GM21447 (cell line): ENCODE measurements at regions not wholly inside any gene's neighbourhood (a gene's known extent, or its start where the extent isn't known, plus 50 kb on each side); places are given as distances from the start of the nearest gene placed in this dataset.
"Not testable (repeated sequence)": the region's sequence is repeated elsewhere in the genome, so short reads cannot be mapped to it uniquely, and the experiment has no call there.

Source experiments
- ATAC-seq: cut with Tn5 transposase; IDR thresholded peaks from one replicate; pipeline ENCODE4 v1.9.1; 2021; ENCODE audit not compliant: unreplicated experiment

DNA sequence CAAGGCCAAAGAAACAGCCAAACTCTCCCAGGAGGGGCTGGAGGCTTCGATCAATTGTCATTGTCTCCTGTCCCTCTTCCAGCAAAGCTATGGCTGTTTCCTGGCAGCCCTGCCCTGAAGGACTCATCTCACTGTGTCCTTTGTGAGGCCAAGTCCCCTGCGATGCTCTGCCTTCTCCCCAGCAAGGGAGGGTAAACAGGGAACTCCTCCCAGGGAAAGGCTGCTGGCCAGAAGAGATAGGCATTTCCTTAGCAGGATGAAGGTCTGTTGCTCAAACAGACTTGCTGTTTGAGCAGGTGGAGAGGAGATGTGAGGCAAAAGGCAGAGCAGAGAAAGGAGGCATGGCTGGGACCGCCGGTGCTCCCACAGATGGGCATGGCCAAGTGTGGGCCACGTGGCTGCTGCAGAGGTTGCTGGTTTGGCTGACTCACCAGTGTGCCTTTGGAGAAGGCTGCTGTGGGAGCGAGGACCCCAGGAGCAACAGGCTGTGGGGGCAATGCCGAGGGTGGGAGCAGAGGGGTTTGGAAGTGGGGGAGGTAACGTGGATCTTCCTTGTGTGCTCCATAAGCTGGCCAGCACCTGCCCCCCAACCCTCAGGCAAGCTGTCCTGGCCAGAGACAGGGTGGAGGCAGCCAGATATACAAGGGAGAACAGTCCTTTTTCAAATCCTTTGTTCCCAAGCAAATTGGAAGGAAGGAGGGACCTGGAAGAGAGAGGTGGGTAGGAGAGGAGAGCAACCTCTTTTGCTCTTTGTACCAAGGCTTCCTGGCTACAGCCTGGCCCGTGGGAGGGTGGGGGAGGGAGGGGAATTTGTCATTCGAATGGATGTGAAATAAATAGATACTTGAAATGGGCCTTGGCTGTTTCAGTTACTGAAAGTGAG, 449.8 kb downstream of the SIPA1L2 start:
- no peak for ATAC-seq

DNA sequence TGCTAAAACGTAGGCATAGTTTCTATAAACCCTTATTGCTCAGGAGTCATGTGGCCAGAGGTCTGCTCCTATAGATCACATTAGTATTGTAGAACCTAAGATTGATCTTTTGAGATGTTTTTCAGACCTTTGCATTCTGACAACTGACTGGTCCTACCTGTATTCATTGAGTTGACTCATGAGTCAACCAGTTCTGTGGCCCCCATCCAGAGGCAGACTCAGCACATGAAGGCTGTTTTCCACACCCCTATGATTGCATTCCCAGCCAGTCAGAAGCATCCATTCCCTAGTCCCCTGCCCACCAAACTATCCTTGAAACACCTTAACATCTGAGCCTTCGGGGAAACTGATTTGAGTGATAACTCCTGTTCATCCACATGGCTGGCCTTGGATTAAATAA, 451.7 kb downstream of the SIPA1L2 start:
- no peak for ATAC-seq

DNA sequence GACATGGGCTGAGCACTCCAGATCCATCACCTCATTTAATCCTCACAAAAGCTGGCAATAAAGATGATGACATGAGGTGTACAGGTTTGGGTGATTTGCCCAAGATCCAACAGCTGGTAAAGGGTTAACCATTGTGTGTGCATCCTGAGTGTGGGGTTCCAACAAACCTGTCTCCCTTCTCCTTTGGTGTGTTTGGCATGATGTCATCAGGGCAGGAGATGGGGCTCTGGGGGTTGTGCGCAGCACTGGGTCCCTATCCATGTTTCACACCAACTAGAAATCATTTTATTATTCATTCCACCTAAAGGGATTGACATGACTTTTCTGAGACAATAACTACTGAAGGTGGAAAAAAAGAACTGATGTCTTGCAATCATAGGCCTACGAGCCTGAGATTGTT, 452.5 kb downstream of the SIPA1L2 start:
- ATAC-seq: no peak

DNA sequence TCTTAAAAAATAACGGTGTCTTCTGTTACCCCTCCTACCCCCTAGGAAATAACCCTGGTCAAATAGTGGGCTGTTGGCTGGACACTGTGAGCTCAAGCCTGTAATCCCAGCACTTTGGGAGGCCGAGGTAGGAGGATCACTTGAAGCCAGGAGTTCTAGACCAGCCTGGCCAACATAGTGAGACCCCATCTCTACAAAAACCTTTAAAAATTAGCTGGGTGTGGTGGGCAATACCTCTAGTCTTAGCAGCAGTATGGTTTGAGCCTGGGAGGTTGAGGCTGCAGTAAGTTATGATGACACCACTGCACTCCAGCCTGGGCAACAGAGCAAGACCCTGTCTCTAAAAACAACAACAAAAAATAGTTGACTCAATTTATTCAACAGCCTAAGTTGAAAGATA, 453.7 kb downstream of the SIPA1L2 start:
- no peak for ATAC-seq

DNA sequence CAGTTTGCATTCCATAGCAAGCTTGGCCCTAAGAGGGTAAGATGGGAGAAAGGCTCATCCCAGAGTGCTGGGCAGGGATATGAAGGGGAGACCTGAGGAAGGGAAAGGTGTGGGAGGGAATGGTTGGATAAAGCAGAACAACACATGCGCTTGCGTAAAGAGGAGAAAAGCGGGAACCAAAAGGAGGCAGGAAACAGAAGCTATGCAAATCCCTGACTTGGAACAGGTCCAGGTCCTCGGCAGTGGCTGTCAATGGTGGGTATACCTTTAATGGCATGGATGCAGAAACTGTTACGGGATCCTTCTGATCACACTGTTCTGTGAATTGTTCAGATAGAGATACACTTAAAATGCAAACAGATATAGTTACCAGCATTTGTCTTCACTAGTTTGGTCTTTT, 455.6 kb downstream of the SIPA1L2 start:
- ATAC-seq: no peak

DNA sequence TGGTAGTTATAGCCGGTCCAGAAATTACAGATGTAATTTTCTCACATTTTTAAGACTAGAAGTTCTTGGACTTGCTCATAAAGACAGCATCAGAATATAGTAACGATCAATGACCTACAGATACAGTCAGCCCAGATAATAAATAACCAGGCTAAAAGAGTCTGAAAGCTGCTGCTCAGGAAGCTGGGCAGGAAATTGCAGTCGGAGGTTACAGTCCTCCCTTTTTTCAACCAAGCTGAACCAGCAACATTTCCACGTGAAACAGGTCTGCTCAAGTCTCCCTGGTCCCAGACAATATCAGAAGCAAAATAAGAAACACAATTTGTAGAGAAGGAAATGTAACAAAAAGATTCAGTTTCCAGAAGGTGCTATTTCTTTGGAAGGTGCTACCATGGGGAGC, 457.4 kb downstream of the SIPA1L2 start:
- no peak for ATAC-seq

DNA sequence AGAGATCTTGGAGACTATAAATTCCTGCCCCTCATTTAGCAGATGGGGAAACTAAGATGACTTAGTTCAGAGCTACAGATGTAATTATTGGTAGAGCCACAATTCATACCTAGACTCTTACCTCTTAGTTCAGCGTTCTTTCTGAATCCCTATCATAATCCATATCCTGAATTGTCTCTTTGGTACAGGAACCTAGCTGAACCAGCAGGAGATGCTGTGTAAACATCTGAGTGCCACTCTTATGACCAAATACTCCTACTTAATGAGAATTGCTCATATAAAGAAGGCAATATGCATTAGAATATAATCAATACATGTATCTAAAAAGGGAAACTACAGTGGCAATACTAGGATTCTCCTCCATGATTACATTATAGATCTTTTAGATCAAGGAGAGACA, 459.0 kb downstream of the SIPA1L2 start:
- ATAC-seq: no peak

DNA sequence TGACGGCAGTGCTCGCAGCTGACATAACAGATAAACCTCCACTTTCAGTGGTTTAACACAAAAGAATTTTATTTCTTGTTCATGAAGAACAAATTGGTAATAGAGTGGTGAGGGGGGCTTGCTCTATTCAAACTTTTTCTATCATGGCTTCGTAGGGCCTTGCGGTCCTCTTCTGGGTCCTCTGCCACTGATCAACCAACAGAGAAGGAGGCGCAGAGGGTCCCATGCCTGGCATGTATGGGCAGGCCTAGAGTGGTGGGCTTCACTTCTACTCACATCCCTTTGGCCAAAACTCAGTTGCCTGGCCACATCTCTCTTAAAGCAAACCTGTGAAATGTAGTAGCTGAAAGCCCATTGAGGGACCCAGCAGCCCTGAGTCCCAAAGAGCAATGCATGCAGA, 460.5 kb downstream of the SIPA1L2 start:
- ATAC-seq: no peak

DNA sequence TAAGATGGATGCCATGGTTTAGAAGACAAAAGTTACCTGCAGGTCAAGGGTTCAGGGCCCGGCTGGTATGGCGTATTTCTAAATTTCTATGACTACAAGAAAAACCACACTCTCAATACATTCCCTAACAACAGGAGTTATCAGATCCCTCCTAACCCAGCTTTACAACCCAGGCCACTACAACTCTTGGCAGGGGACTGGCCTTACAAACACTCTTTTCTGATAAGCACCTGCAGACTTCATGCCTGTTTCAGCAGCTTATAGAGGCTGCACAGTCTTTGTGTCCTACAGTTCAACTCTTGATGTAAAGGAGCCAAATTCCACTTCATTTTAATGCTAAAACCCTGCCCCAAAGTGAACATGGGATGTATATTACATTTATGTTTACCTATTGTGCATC, 461.4 kb downstream of the SIPA1L2 start:
- no peak for ATAC-seq

DNA sequence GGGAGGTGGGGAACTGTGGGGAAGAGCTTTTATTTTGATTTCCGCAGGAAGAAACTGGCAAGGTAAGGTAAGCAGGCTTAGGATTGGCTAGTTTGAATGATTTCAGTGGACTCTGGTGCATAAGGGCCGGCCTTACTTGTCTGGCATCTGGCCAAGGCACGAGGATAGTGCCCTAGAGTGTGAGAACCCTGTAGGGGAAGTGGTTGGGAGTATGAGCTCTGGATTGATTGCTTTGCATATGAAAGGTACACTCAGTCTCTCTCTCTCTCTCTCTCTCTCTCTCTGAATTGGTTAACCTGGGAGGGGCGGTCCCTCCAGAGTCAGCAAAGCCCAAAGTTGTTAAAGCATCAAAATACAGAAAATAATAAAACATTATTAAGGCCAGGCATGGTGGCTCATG, 463.0 kb downstream of the SIPA1L2 start:
- ATAC-seq: no peak

DNA sequence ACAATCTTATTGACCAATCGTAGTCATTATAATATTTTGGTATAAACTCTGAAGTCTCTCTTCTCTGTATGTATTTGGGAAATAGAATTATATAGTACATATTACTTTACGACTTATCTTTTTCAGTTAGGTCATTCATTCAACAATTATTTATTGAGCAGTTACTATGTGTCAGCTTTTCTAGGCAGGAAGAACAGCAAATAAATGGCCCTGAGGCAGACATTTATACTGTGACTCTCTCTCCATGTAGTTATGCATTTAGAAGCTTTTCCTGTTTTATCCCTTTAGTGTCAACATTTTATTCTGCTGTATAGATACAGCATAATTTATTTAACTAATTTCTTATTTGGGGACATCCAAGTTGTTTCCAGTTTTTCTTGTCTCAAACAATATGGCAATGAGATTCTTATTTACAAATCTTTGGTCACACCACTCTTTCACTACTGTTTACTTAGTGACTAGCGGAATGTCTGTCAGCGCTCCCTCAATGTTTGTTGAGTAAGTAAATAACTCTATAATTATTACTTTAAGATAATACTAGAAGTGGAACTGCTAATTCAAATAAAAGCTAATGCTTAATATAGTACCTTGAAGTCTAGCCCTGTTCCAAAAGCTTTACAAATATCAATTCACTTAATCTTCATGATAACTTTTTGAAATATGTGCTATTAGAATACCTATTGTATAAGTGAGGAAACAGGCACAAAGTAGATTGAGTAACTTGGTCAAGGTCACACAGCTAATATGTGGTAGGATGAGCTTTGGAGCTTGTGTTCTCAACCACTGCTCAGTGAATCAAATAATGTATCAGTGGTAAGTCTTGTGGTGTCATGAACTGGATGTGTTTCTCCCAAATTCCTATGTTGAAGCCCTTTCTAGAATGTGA, 465.6 kb downstream of the SIPA1L2 start:
- no peak for ATAC-seq

DNA sequence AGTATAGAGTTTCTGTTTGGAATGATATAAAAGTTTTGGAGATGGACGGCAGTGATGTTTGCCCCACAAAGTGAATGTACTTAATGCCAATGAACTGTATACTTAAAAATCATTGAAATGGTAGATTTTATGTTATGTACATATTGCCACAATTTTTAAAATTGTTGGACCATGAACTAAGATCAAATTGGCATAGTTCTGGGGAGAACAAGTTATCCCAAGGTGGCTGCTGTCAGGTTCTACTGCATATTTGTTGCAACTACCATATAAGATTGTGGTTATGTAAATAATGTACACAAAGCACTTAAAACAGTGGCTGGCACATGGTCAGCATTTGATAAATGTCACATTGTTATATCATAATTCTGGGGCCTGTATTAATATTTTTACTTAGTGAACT, 466.4 kb downstream of the SIPA1L2 start:
- ATAC-seq: no peak

DNA sequence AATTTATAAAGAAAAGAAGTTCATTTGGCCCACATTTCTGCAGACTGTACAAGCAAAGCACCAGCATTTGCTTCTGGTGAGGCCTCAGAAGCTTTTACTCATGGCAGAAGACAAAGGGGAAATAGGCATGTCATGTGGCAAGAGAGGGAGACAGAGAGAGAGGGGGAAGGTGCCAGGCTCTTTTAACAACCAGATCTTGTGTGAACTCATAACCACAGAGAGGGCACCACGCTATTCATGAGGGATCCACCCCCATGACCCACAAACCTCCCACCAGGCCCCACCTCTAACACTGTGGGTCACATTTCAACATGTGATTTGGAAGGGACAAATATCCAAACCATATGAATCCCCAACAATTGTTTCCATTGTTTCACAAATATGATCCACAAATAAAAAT, 467.9 kb downstream of the SIPA1L2 start:
- ATAC-seq: no peak

DNA sequence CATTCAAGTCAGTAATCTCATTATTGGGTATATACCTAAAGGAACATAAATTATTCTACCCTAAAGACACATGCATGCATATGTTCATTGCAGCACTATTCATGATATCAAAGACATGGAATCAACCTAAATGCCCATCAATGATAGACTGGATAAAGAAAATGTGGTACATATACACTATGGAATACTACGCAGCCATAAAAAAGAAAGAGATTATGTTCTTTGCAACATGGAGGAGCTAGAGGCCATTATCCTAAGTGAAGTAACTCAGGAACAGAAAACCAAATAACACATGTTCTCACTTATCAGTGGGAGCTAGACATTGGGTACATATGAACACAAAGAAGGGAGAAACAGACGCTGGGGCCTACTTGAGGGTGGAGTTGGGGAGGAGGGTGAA, 471.4 kb downstream of the SIPA1L2 start:
- ATAC-seq: not testable (repeated sequence)

DNA sequence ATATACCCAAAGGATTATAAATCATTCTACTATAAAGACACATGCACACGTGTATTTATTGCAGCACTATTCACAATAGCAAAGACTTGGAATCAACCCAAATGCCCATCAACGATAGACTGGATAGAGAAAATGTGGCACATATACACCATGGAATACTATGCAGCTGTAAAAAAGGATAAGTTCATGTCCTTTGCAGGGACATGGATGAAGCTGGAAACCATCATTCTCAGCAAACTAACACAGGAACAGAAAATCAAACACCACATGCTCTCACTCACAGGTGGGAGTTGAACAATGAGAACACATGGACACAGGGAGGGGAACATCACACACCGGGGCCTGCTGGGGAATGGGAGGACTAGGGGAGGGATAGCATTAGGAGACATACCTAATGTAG, 473.9 kb downstream of the SIPA1L2 start:
- ATAC-seq: not testable (repeated sequence)

DNA sequence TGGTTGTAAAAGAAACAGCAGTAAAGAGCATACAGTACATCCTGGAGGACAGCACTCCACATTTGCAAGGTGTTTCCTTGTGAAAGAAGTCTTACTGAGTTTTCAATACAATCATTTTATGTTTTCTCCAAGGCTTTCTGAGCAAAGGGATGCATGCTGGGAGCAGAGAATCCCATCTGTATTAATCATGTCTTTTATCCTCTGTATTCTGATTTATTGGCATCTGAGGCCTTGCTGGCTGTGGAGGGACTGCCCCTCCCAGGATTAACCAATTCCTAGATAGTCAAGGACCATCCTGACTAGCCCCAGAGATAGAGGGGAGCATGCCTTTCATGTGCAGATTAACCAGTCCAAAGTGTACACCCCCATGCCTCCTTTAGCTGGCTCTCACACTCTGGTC, 476.3 kb downstream of the SIPA1L2 start:
- ATAC-seq: no peak

DNA sequence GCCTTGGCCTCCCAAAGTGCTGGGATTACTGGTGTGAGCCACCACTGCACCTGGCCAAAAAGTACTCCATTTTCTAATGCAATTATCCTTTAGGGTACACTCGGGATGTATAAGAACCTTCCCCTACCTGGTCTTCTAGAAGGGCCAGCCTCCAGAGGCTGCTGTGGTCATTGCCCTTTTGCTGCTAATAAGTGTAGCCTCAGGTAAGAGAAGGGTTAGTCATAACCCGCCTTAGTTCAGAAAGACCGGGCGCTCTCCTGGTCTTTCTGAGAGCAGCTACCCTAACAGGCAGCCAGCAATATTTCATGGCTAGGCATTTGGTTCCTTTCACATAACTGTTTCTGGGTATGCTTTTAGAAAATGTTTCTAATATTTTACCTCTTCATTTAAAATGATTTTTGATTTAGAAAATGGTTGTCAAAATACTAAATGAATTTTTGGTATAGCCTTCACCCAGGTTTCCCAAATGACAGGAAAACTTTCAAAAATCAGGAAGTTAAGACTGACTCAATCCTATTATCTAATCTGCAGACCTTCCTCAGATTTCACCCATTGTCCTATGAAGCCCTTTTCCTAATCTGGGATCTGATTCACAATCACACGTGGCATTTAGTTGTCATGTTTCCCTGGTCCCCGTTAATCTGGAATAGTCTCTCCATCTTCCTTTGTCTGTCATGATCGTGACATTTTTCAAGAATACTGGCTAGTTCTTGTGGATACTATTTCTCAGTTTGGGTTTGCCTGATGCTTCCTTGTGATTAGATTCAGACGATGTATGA, 479.0 kb downstream of the SIPA1L2 start:
- no peak for ATAC-seq

DNA sequence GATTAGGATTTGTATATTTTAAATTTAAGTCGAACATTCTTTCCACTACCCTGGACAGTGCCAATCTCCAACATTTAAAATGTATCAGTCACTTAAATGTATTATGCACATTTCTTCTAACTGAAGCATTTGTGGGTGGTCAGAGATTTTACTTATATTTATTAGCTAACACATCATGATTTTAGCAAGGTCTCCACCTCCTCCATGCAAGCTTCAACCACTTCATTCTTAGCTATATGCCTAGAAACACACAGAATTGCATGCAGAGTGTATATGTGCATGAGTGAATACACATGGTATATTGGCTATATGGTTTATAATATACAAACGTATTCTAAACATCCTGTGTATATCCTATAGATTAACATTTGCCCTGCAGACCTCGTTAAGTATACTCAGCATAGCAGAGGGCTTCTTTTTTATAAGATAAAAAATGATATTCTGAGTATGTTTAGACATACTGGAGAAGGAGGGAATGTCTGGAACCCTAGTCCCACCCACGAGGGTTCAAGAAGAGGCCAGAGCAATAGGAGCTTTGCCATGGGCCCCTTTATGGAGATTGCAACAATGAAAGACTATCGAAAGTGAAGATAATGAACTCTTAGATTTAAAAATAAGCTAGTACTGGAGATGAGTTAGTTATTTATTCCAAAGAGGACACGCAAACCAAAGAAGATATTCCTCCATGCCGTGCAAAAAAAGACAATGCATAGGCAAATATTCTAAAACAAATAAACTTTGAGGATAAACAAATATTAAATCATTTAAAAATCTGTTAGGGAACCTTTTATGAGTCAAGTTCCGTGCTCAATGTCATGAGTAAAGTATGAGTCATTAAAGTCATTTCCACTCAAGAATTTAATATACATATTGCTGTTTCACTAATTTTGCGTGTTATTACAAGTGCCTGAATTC, 480.4 kb downstream of the SIPA1L2 start:
- no peak for ATAC-seq

DNA sequence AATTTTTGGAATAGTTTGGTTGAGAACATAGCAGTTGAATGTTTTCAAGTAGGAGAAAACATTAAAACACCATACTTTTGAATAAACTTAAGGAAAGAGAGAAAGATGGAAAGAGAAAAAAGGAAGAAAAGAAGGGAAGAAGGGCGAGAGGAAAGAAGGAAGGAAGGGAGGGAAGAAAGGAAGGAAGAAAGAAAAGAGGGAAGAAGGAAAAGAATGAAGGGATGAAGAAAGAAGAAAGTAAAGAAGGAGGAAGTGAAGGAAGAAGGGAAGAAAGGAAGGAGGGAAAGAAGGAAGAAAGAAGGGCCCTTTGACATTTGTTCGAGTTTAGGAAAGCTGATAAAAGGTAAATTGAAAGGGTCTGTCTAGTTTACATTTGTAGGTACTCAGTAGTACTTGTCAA, 482.7 kb downstream of the SIPA1L2 start:
- no peak for ATAC-seq

DNA sequence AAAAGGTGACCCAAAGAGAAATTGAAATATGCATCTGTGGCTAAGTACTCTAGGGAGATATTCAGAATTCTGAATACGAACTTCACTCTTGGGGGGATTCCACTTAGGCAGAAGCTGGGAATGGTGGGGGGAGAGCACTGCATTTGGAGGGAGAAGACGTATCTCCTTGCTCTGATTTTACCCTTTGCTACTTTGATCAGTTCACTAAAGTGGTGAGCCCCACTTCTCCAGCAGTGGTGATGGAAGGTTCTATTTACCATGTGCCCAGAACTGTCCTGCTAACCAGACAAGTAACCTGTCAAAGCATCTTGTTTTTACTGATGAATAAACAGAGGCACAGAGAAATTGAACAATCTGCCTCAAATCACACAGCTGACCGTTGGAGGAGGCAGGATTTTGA, 483.4 kb downstream of the SIPA1L2 start:
- ATAC-seq: no peak
